ENCODE measurements at regions not wholly inside any gene's neighbourhood (a gene's known extent, or its start where the extent isn't known, plus 50 kb on each side); places are given as distances from the start of the nearest gene placed in this dataset.

- Histone ChIP-seq H3K9me3 (ENCODE audit: insufficient read depth, low read depth, low read length) (no peaks in the 10 kb centered on the region), H2BK120ac (ENCODE audit: insufficient read depth, low read length, poor library complexity) (no peak overlapping the region), H3K79me2 (ENCODE audit: control insufficient read depth, insufficient read depth, low read length, poor library complexity) (no peaks in the 10 kb centered on the region), H3K27ac (ENCODE audit: low read depth, low read length) (no peak overlapping the region), H3K4me3 (ENCODE audit: low read depth, low read length) (no peak overlapping the region), H4K12ac (ENCODE audit: low read depth, low read length) (no peak overlapping the region), H3K14ac (ENCODE audit: low read length) (no peak overlapping the region), H2AK5ac (ENCODE audit: low read length) (no peak overlapping the region), H3K36me3 (ENCODE audit: control insufficient read depth in 1 of 2, insufficient read depth in 2 of 2, low read length in 2 of 2) (no peaks in the 10 kb centered on the region), H3K4me1 (ENCODE audit: control insufficient read depth in 1 of 2, insufficient read depth in 2 of 2, low read length in 2 of 2) (peaks cover under 1% of the 10 kb centered on the region in 2 experiments), H3K23ac (ENCODE audit: low read length) (no peak overlapping the region), H3K4ac (ENCODE audit: low read depth, low read length) (no peak overlapping the region), H3K4me2 (ENCODE audit: low read length) (no peak overlapping the region), H4K8ac (ENCODE audit: low read depth, low read length) (no peak overlapping the region), H2BK12ac (ENCODE audit: low read length) (no peak overlapping the region), H3K79me1 (ENCODE audit: low read length) (peaks cover under 1% of the 10 kb centered on the region), H2AFZ (ENCODE audit: insufficient read depth, low read length, poor library complexity) (no peak overlapping the region), H3K18ac (ENCODE audit: low read length) (no peak overlapping the region), H3K9ac (ENCODE audit: low read length) (no peak overlapping the region), H2BK5ac (ENCODE audit: low read depth, low read length, poor library complexity) (no peak overlapping the region), H4K91ac (ENCODE audit: low read depth, low read length) (no peak overlapping the region), H3K27me3 (ENCODE audit: insufficient read depth, low read length) (no peaks in the 10 kb centered on the region)
- DNase-seq, result no peak
- no CpG with 5 or more reads among the region's 1 CpG for WGBS (ENCODE audit: extremely low coverage, insufficient coverage, insufficient read length)
Observed at GRCh38 chr7:114150689-114151088, 231.9 kb upstream of the PPP1R3A start.

GRCh38 chr7:114148779-114149178 is 230.0 kb upstream of the PPP1R3A start:
- no peak overlapping the region for H3K18ac ChIP-seq (ENCODE audit: low read length)
- no peak for DNase-seq
- no peak overlapping the region for H4K8ac ChIP-seq (ENCODE audit: low read depth, low read length)
- H3K23ac ChIP-seq (ENCODE audit: low read length), result no peak overlapping the region
- H3K36me3 ChIP-seq (ENCODE audit: control insufficient read depth in 1 of 2, insufficient read depth in 2 of 2, low read length in 2 of 2), result no peaks in the 10 kb centered on the region
- no peak overlapping the region for H2AK5ac ChIP-seq (ENCODE audit: low read length)
- no peak overlapping the region for H4K12ac ChIP-seq (ENCODE audit: low read depth, low read length)
- H3K14ac ChIP-seq (ENCODE audit: low read length), result no peak overlapping the region
- H2AFZ ChIP-seq (ENCODE audit: insufficient read depth, low read length, poor library complexity), result no peak overlapping the region
- no peaks in the 10 kb centered on the region for H3K4me1 ChIP-seq (ENCODE audit: control insufficient read depth in 1 of 2, insufficient read depth in 2 of 2, low read length in 2 of 2)
- H3K4me3 ChIP-seq (ENCODE audit: low read depth, low read length), result no peak overlapping the region
- no peak overlapping the region for H3K4ac ChIP-seq (ENCODE audit: low read depth, low read length)
- no peak overlapping the region for H3K27ac ChIP-seq (ENCODE audit: low read depth, low read length)
- WGBS (ENCODE audit: extremely low coverage, insufficient coverage, insufficient read length), result no CpG with 5 or more reads among the region's 3 CpGs
- no peak overlapping the region for H2BK12ac ChIP-seq (ENCODE audit: low read length)
- no peak overlapping the region for H2BK5ac ChIP-seq (ENCODE audit: low read depth, low read length, poor library complexity)
- H3K4me2 ChIP-seq (ENCODE audit: low read length), result no peak overlapping the region
- H3K9ac ChIP-seq (ENCODE audit: low read length), result no peak overlapping the region
- no peak overlapping the region for H4K91ac ChIP-seq (ENCODE audit: low read depth, low read length)
- H3K27me3 ChIP-seq (ENCODE audit: insufficient read depth, low read length), result no peaks in the 10 kb centered on the region
- H2BK120ac ChIP-seq (ENCODE audit: insufficient read depth, low read length, poor library complexity), result no peak overlapping the region
- H3K9me3 ChIP-seq (ENCODE audit: insufficient read depth, low read depth, low read length), result no peaks in the 10 kb centered on the region
- no peaks in the 10 kb centered on the region for H3K79me2 ChIP-seq (ENCODE audit: control insufficient read depth, insufficient read depth, low read length, poor library complexity)
- H3K79me1 ChIP-seq (ENCODE audit: low read length), result no peaks in the 10 kb centered on the region

- no peak overlapping the region for H4K91ac ChIP-seq (ENCODE audit: low read depth, low read length)
- H3K4me1 ChIP-seq (ENCODE audit: control insufficient read depth in 1 of 2, insufficient read depth in 2 of 2, low read length in 2 of 2), result no peaks in the 10 kb centered on the region
- no peak overlapping the region for H4K8ac ChIP-seq (ENCODE audit: low read depth, low read length)
- 86% methylated on average over 1 of the region's 3 CpGs for WGBS (ENCODE audit: extremely low coverage, insufficient coverage, insufficient read length)
- H3K79me2 ChIP-seq (ENCODE audit: control insufficient read depth, insufficient read depth, low read length, poor library complexity), result no peaks in the 10 kb centered on the region
- H3K27me3 ChIP-seq (ENCODE audit: insufficient read depth, low read length), result no peaks in the 10 kb centered on the region
- H3K4me3 ChIP-seq (ENCODE audit: low read depth, low read length), result no peak overlapping the region
- H2BK120ac ChIP-seq (ENCODE audit: insufficient read depth, low read length, poor library complexity), result no peak overlapping the region
- no peaks in the 10 kb centered on the region for H3K9me3 ChIP-seq (ENCODE audit: insufficient read depth, low read depth, low read length)
- H2AK5ac ChIP-seq (ENCODE audit: low read length), result no peak overlapping the region
- no peak overlapping the region for H2BK12ac ChIP-seq (ENCODE audit: low read length)
- H3K36me3 ChIP-seq (ENCODE audit: control insufficient read depth in 1 of 2, insufficient read depth in 2 of 2, low read length in 2 of 2), result no peaks in the 10 kb centered on the region
- DNase-seq, result no peak
- H3K18ac ChIP-seq (ENCODE audit: low read length), result no peak overlapping the region
- H3K23ac ChIP-seq (ENCODE audit: low read length), result no peak overlapping the region
- H3K27ac ChIP-seq (ENCODE audit: low read depth, low read length), result no peak overlapping the region
- H3K4me2 ChIP-seq (ENCODE audit: low read length), result no peak overlapping the region
- H2BK5ac ChIP-seq (ENCODE audit: low read depth, low read length, poor library complexity), result no peak overlapping the region
- no peaks in the 10 kb centered on the region for H3K79me1 ChIP-seq (ENCODE audit: low read length)
- H3K4ac ChIP-seq (ENCODE audit: low read depth, low read length), result no peak overlapping the region
- no peak overlapping the region for H3K9ac ChIP-seq (ENCODE audit: low read length)
- H4K12ac ChIP-seq (ENCODE audit: low read depth, low read length), result no peak overlapping the region
- no peak overlapping the region for H3K14ac ChIP-seq (ENCODE audit: low read length)
- no peak overlapping the region for H2AFZ ChIP-seq (ENCODE audit: insufficient read depth, low read length, poor library complexity)
Observed at GRCh38 chr7:114141415-114141814, 222.6 kb upstream of the PPP1R3A start.

- H3K9me3 ChIP-seq (ENCODE audit: insufficient read depth, low read depth, low read length), result no peaks in the 10 kb centered on the region
- H3K4ac ChIP-seq (ENCODE audit: low read depth, low read length), result no peak overlapping the region
- no peak overlapping the region for H3K14ac ChIP-seq (ENCODE audit: low read length)
- DNase-seq, result no peak
- H4K8ac ChIP-seq (ENCODE audit: low read depth, low read length), result no peak overlapping the region
- H3K36me3 ChIP-seq (ENCODE audit: control insufficient read depth in 1 of 2, insufficient read depth in 2 of 2, low read length in 2 of 2), result no peaks in the 10 kb centered on the region
- no peak overlapping the region for H2AFZ ChIP-seq (ENCODE audit: insufficient read depth, low read length, poor library complexity)
- H2BK5ac ChIP-seq (ENCODE audit: low read depth, low read length, poor library complexity), result no peak overlapping the region
- H3K27me3 ChIP-seq (ENCODE audit: insufficient read depth, low read length), result no peaks in the 10 kb centered on the region
- H2BK120ac ChIP-seq (ENCODE audit: insufficient read depth, low read length, poor library complexity), result no peak overlapping the region
- no peaks in the 10 kb centered on the region for H3K79me2 ChIP-seq (ENCODE audit: control insufficient read depth, insufficient read depth, low read length, poor library complexity)
- no peak overlapping the region for H3K4me2 ChIP-seq (ENCODE audit: low read length)
- no peak overlapping the region for H3K23ac ChIP-seq (ENCODE audit: low read length)
- no peak overlapping the region for H2BK12ac ChIP-seq (ENCODE audit: low read length)
- H2AK5ac ChIP-seq (ENCODE audit: low read length), result no peak overlapping the region
- H3K27ac ChIP-seq (ENCODE audit: low read depth, low read length), result no peak overlapping the region
- H4K12ac ChIP-seq (ENCODE audit: low read depth, low read length), result no peak overlapping the region
- H3K4me1 ChIP-seq (ENCODE audit: control insufficient read depth in 1 of 2, insufficient read depth in 2 of 2, low read length in 2 of 2), result no peaks in the 10 kb centered on the region
- WGBS (ENCODE audit: extremely low coverage, insufficient coverage, insufficient read length), result no CpG with 5 or more reads among the region's 1 CpG
- no peaks in the 10 kb centered on the region for H3K79me1 ChIP-seq (ENCODE audit: low read length)
- H3K4me3 ChIP-seq (ENCODE audit: low read depth, low read length), result no peak overlapping the region
- H3K9ac ChIP-seq (ENCODE audit: low read length), result no peak overlapping the region
- no peak overlapping the region for H3K18ac ChIP-seq (ENCODE audit: low read length)
- H4K91ac ChIP-seq (ENCODE audit: low read depth, low read length), result no peak overlapping the region
Observed at GRCh38 chr7:114140561-114140960, 221.8 kb upstream of the PPP1R3A start.
